ENCODE measurements at regions not wholly inside any gene's neighbourhood (a gene's known extent, or its start where the extent isn't known, plus 50 kb on each side); places are given as distances from the start of the nearest gene placed in this dataset.

- TF ChIP-seq CTCF (IDR thresholded peaks at IDR 0.05) (no peak), POLR2A (IDR thresholded peaks at IDR 0.05) (no peak), POLR2AphosphoS5 (IDR thresholded peaks at IDR 0.05) (no peak)
These were observed 72.7 kb upstream of the FNDC3B start for GRCh38 chr3:171966533-171967136.

Measured in prostate gland (tissue), 2 donors.